GM21423 (cell line): ENCODE measurements at regions not wholly inside any gene's neighbourhood (a gene's known extent, or its start where the extent isn't known, plus 50 kb on each side); places are given as distances from the start of the nearest gene placed in this dataset.

ENCODE experiments used
- ATAC-seq: cut with Tn5 transposase; IDR thresholded peaks from one replicate; pipeline ENCODE4 v1.9.1; 2021; ENCODE audit warnings: mild to moderate bottlenecking, moderate library complexity; ENCODE audit not compliant: unreplicated experiment

DNA sequence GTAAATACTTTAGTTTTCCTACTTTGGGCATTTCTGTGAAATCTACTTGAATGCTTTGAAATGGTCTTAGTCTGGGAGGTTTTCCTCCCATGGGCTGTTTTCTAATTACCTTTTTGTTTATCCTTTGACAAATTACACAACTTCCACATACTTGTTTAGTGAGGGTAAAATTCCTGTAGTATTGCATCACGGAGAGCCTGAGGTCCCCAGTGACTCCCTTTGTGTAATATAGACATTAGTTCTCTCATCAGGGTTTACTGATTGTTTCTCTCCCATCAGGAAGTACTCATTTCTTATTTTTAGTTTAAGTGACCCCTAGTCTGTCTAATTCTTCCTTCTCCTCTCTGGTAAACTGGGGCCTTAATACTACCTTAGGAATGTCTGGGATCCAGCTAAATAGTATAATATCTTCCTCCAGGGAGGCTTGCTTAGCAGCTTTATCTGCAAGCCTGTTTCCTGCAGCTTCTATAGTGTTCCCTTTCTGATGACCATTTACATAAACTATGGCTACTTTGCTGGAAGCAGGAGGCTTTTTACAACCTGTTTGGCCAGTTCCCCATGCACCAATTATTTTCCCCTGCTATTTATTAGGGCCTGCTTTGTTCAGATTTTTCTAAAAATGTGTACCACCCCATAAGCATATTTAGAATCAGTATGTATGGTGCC is 87.2 kb upstream of the XCR1 start:
- no peak for ATAC-seq

GRCh38 chr3:46113608-46114007 is 86.3 kb upstream of the XCR1 start:
- ATAC-seq = no peak

DNA sequence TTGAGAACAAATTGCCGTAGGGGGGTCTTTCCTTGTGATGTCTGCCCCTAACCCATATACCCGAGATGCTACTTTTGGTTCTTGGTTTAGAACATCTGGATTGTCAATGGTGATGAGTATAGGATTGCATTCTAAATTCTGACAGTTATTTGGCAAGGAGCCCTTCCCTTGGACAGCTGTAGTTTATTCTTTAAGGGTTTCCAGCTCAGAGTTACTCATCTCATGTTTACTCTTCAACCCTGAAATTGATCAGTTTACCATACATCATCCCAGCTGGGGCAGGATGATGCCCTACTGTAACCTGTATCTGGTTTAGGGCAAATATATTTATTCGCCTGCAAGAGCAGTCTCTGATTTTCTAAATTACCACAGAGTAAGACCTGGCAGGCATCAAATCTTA is 85.7 kb upstream of the XCR1 start:
- ATAC-seq = no peak

GRCh38 chr3:46112296-46112695 is 85.0 kb upstream of the XCR1 start:
- no peak for ATAC-seq

- peak; percentile 80 for ATAC-seq
Measured at GRCh38 chr3:46110701-46111493, 83.6 kb upstream of the XCR1 start.

GRCh38 chr3:46107682-46108081 is 80.4 kb upstream of the XCR1 start:
- ATAC-seq = no peak

- no peak for ATAC-seq
Measured at GRCh38 chr3:46105306-46105919, 78.1 kb upstream of the XCR1 start.

GRCh38 chr3:46104706-46105105 is 77.4 kb upstream of the XCR1 start:
- no peak for ATAC-seq

DNA sequence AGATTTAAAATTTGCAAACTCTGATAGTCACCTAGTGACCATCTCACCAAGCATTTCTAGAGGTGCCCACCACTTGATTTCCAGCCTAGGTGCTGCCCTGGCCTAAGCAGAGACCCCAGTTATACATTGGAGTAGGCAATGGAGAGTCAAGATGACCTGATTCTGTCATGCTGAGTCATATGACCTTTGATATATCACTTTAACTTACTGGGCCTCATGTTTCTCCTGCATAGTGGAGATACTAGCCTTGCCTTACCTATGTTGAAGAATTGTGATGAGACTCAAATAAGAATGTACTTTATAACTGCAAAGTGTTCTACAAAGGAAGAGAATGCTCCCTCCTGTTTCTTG is 75.5 kb upstream of the XCR1 start:
- ATAC-seq = no peak

GRCh38 chr3:46102059-46102779 is 74.9 kb upstream of the XCR1 start:
- ATAC-seq = no peak

- ATAC-seq = no peak
Measured at GRCh38 chr3:46100812-46101211, 73.5 kb upstream of the XCR1 start.

- peak; percentile 49 for ATAC-seq
Measured at GRCh38 chr3:46098319-46098761, 71.1 kb upstream of the XCR1 start.

- ATAC-seq = peak; percentile 14
Measured at GRCh38 chr3:46097691-46098241, 70.5 kb upstream of the XCR1 start.

GRCh38 chr3:46096781-46097180 is 69.5 kb upstream of the XCR1 start:
- ATAC-seq = no peak

GRCh38 chr3:46096336-46096735 is 69.1 kb upstream of the XCR1 start:
- ATAC-seq = no peak

DNA sequence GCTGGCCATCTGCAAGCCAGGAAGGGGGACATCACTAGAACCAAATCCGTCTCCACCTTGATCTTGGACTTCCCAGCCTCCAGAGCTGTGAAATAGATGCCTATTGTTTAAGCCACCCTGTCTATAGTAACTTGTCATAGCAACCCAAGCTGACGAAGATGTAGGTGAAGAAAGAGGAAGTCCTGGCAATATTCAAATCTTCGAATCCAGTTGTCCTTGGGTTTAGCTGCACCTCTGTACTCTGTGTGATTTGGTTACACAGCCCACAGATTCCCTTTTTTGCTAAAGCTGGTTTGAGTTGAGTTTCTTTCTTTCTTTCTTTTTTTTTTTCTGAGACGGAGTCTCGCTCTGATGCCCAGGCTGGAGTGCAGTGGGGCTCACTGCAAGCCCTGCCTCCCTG is 68.0 kb upstream of the XCR1 start:
- peak; percentile 45 for ATAC-seq

- no peak for ATAC-seq
Measured at GRCh38 chr3:46094506-46094905, 67.2 kb upstream of the XCR1 start.

GRCh38 chr3:46093966-46094365 is 66.7 kb upstream of the XCR1 start:
- no peak for ATAC-seq

DNA sequence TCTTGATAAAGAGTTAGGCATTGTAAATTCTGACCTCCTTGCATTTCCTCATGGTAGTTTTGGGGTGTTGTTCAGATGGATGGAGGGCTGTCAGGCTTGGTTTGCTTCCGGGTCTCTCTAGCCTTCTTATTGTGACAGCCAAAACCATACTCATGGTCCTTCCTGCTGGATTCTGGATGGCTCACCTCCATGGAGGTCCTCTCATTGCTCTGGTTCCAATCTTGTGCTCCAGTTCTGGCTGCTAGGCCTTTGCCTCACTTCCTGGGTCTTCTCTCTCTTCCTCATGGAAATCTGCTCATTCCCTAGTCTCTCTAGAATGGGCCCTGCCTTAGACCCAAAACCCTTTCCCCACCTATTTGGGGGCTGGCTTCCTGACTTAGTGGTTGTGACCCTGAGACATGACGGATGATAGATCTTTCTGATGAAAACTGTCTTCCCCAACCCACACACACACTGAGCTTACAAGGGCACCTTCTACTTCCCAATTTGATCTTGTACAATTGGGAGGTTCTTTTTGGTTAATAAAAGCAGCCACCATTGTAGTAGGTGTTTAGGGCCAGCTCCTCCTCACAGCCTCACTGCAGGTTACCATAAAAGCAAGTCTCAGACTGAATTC is 66.2 kb upstream of the XCR1 start:
- no peak for ATAC-seq

DNA sequence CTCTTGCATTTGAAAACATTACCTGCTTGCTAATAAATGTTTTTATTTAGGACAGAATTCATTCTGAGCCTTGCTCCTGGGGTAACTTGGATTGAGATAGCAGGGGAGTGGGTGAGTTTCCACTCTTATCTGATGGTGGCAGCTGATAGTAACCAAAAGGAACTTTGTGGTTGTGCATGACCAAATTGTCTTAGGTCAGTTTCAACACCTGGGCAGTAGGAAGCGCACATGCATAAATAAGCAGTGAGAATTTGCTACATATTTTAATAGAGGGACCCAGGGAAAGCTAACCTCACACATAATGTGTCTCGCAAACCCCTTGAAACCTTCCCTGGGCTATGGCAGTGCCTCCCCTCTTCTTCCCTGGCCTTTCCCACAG is 65.4 kb upstream of the XCR1 start:
- ATAC-seq = peak; percentile 33
